Ramos (cell line): ENCODE measurements at regions not wholly inside any gene's neighbourhood (a gene's known extent, or its start where the extent isn't known, plus 50 kb on each side); places are given as distances from the start of the nearest gene placed in this dataset.
"Not testable (repeated sequence)": the region's sequence is repeated elsewhere in the genome, so short reads cannot be mapped to it uniquely, and the experiment has no call there.

Source experiments
- in situ Hi-C: fragments of 300-500 bp; cut with MboI; formaldehyde crosslinking; loops from one replicate; pipeline ENCODE4 v1.14.3; 2022; ENCODE audit warnings: low sequenced_read_pairs; ENCODE audit not compliant: unreplicated experiment

DNA sequence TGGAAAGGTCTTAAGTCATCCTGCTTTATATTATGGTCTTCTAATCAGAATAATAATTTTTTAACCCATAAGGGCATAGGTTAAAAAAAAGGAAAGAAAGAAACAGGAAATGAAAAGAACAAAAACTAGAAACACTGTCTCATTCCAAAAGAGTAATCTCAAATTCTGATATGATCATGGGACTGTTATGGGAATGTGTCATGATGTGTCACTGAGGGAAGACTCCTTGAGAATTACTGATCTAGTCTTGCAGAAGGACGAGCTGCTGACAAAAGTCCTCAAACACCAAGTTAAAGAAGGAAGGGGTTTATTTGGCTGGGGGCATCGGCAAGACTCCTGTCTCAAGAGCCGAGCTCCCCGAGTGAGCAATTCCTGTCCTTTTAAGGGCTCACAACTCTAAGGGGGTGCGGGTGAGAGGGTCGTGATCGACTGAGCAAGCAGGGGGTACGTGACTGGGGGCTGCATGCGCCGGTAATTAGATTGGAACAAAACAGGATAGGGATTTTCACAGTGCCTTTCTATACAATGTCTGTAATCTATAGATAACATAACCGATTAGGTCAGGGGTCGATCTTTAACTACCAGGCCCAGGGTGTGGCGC is 108.3 kb upstream of the FOXN2 start:
- in situ Hi-C loops, result not testable (repeated sequence)

GRCh38 chr2:48207201-48207641 is 107.3 kb upstream of the FOXN2 start:
- in situ Hi-C loops, result no loop called here

DNA sequence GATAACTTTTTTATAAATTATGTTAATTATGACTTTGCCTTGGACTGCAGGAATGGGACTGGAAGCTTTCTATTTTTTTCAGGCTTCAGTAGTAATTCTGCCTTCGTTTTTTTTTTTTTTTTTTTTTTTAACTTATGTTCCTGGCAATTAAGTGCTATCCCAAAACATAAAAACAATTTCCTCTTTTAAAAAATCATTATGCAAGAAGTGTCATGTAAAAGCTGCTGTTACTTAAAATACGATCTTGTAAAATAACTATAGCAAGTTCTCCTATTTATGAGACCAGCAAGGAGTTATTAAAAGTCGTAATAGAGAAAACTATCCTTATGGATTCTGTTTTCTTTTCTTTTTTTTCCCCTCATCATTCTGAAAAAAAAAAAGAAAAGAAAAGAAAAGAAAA is 106.6 kb upstream of the FOXN2 start:
- in situ Hi-C loops, result no loop called here

DNA sequence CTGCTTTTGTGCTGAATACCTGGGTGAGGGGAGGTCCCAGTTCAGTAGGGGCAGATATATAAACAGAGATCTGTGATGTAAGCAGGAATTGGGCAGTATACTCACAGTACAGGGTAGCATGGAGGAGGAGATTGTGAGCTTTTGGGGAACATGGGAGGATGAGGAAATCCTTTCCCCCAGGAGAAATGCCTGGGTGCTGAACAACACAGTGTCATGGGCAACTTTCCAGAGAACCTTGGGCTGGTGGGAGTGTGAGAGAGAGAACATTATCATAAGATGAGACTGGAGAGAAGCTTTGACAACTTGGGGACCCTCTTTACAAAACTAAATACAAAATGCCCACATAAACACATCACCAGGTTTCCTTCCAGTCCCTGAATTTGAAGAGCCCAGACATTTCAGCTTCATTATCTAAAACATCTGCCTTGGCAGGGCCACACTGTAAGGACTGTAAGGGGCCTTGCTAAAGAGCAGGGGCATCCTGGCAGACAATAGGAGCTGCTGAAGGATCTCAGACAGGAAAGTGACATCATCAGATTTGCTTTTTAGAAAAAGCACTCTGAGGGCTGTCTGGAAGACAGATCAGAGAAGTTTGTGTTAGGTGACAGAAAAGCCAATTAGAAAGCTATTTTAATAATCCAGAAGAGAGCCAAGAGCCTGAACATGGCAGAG is 105.1 kb upstream of the FOXN2 start:
- in situ Hi-C loops, result no loop called here

GRCh38 chr2:48210189-48210588 is 104.3 kb upstream of the FOXN2 start:
- in situ Hi-C loops, result no loop called here

DNA sequence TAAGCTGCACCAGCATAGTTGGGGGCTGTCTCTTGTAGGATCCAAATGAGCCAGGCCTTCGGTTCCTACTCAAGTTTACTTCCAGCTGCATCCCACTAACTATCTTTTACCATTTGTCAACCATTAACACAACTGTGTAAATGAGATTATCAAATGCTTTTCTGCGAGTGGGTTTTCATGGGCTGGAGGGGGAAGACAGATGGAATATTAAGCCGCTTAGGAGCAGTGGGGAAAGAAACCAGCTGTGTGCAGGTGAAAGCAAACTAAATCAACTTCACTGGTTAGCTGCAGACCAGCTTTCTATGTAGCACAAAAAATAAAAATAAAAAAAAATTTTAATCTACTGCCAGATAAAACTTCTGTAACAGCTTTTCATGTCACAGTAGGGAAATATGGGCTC is 100.8 kb upstream of the FOXN2 start:
- in situ Hi-C loops, result no loop called here

DNA sequence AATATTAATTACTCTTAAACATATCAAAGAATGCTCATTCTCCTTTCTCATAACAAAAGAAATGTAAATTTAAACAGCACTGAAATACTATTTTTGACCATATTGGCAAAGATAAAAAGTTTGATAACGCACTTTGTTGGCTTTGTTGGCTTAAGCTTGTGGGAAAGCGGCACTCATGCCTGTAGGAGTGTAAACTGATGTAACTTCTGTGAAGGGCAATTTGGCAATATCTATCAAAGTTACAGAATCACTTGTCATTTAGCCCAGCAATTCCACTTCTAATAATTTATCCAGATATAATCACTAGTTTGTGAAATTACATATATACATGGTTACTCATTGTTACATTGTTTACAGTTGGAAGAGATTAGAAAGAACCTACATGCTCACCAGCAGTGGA is 96.3 kb upstream of the FOXN2 start:
- in situ Hi-C loops, result no loop called here

DNA sequence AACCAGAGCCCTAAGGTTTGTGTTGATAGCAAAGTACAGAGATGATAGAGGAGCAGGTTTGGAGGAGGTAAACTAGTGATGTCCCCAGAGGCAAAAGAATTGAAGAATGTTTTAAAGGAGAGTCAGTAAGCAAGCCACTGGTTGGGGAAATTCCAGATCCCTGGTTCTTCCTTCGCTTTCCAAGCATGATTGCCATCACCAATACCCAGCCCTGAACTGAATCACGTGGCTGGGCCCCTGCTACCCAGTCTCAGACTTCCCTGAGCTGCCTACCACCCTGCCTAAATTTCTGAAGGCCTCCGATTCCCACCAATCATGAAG is 95.3 kb upstream of the FOXN2 start:
- in situ Hi-C loops, result no loop called here

DNA sequence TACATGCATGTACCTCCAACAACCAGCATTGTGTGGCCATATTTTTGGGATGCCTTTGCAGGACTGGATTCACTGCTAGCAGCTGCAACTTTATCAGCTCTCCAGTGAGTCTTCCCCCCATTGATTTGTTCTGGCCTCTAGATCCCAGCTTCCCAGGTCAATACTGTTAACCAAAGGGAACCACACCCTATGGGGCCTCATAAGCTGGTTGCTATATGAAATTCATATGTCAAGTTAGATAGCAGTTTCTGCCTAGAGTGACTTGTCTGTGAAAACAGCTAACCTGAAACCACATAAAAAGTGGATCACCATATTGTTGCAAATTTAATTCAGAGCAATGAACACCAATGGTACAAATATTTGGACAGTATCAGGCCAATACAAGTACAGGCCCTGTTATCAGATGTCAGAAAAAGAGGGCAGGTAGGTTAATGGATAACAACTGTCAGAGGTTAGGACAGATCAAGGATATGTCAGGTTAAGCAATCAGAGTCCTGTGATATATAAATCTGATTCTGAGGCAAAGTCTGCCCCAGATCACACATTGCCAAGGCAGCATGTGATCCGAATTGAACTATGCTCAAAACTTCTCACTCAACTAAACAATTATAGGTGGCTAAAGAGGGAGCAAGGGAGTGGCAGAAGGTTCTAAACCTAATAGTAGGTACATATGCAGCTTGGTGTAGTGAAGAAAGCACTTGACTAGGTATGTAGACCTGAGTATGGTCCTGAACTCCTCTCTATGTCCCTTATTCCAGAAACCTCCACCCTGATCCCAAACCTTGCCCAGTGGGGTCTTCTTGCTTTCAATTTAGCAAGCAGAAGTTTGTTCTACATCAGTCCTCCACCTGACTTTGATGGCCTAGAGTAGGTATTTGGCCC is 94.7 kb upstream of the FOXN2 start:
- in situ Hi-C loops, result no loop called here

DNA sequence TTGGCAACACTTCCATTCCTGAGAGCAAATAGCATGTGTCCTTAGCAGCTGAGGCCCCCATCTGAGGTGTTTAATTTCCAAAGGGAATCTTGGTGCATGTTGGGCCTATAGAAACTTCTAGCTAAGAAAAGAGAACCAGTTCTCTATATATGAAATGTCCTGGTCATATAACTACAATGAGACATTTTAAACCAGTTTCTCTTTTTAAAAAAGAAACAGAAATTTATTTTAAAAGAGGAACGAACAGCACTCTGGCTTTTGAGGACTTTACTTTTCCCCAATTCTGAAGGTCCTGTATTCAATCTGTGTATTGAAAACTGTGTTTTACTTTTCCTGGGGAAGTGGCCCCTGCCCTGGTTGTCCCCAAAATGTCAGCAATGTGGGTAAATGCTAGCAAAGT is 94.0 kb upstream of the FOXN2 start:
- in situ Hi-C loops, result no loop called here

DNA sequence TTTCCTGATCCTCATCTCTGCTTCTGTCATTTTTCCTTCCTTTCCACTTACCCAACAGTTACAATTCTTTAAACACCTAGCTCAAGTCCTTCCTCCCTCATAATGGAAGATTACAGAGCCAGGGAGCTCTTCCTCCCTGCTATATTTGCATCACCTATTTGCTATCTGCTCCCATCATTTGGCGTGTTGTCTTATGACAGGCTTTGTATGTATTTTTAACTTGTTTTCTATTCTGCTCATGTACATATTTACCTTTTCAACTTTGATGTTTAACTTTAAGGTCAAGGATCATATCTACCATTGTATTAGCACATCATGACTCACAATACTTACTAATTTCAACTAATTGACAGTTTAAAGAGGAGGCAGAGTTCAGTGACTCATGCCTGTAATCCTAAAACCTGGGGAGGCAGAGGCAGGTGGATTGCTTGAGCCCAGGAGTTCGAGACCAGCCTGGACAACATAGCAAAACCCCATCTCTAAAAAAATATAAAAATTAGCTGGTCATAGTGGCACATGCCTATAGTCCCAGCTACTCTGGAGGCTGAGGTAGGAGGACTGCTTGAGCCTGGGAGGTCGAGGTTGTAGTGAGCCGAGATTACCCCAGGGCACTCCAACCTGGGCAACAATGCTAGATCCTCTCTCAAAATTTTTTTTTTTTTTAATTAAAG is 92.5 kb upstream of the FOXN2 start:
- in situ Hi-C loops, result no loop called here

GRCh38 chr2:48227617-48228344 is 86.7 kb upstream of the FOXN2 start:
- in situ Hi-C loops, result no loop called here

- in situ Hi-C loops, result no loop called here
Measured at GRCh38 chr2:48228345-48228684, 86.2 kb upstream of the FOXN2 start.

- in situ Hi-C loops, result no loop called here
Measured at GRCh38 chr2:48229063-48229462, 85.4 kb upstream of the FOXN2 start.

DNA sequence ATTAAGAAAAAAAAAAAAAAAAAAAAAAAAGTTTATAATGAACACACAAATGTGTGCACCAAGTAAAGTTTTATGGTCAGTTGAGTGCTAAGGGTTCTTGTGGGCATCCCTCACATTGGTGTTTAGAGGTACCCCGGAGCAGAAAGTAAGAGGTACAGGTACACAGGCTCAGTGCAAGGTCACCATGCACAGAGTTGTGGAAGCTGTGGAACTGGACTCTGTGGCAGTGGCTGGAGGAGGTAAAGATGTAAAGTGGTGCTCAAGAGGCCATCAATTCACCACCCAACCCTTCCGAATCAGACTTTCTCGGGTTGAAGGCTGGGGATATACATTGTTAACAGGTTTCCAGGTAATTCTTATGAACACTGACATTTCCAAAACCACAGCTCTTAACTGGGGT is 83.6 kb upstream of the FOXN2 start:
- in situ Hi-C loops, result no loop called here

- in situ Hi-C loops, result no loop called here
Measured at GRCh38 chr2:48232351-48232750, 82.1 kb upstream of the FOXN2 start.

- in situ Hi-C loops, result no loop called here
Measured at GRCh38 chr2:48233005-48233404, 81.5 kb upstream of the FOXN2 start.

GRCh38 chr2:48233824-48234223 is 80.7 kb upstream of the FOXN2 start:
- in situ Hi-C loops, result not testable (repeated sequence)

GRCh38 chr2:48235076-48235475 is 79.4 kb upstream of the FOXN2 start:
- in situ Hi-C loops, result no loop called here

GRCh38 chr2:48238381-48238780 is 76.1 kb upstream of the FOXN2 start:
- in situ Hi-C loops, result no loop called here
